Hematopoietic multipotent progenitor cell treated with erythropoietin and hydrocortisone succinate and interleukin-3 and kit ligand, for 15 days (in vitro differentiated cells): ENCODE measurements at regions not wholly inside any gene's neighbourhood (a gene's known extent, or its start where the extent isn't known, plus 50 kb on each side); places are given as distances from the start of the nearest gene placed in this dataset.

Source experiments
- DNase-seq: peaks from one replicate; pipeline ENCODE4 v3.0.0-alpha.2; 2015; ENCODE audit warnings: low spot score

DNA sequence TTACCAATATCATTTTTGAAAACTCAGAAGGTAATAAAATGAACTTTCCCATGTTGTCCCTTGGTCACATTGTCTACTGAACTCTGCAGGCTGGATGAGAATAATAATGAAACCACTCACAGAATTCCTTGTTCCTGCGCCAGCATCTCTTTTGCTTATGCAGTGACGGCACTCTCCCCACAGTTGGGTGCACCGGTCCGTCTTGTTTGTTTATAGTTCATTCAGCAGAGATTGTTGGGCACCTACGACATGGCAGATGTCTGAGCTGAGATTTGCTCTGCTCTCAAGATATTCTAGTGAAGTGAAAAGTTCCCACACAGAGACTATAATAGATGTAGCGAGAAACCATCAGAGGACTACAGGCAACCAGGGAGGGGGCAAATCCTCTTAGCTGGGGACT lies 375.7 kb upstream of the CDH11 start:
- no peak for DNase-seq

DNA sequence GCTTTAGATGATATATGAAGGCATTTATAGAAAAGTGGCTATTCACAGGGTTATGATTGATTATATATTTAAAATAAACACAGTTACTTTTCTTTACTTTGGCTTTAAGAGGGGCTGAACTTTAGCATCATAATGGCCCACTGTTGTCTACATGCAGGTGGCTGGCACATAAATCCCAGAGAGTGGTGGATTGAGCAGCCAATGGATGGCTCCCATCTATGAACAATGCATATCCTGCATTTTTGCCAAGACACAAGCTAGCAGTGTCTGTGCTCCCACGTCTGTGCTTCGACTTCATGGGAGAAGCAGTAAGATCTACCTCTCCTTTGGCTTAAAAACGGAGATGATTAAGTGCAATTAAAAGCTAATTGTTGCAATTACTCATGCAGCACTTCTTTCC lies 373.2 kb upstream of the CDH11 start:
- DNase-seq: no peak

DNA sequence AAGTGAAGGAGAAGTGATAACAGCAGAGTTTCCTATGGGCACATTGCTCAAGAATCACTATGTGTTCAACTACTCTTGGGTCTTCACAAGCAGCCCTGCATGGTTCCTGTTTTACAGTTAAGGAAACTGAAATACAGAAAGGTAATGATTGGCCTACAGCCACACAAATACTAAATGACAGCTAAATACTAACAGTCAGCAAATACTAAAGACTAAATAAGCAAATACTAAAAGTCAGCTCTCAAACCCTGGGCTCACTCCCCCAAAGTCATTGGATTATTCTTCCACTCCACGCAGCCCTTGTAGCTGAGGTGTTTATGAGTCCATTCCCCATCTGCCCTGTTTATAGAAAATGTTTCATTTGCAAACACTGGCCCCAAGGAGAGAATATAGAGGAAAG lies 372.7 kb upstream of the CDH11 start:
- DNase-seq: no peak

DNA sequence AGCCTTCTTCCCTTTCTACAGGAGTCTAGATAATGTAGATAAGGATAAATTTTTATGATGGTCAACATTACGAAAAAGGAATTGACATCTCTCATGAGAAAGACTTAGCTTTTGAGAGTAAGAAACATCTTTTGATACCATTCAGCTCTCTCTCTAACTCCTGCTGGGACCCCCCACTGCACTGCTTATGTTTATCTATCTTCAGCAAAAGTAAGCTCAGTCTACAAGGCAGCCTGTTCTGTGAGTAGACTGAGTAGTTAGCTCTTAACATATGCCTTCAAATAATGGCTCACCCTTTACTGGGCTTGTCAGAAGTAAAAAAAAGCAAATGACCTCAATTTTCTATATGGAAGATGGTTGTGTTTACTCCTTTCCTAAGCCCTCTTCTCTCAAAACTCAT lies 372.2 kb upstream of the CDH11 start:
- no peak for DNase-seq

- no peak for DNase-seq
These were observed 368.4 kb upstream of the CDH11 start for GRCh38 chr16:65490286-65490685.

- DNase-seq: no peak
These were observed 367.7 kb upstream of the CDH11 start for GRCh38 chr16:65489531-65490023.

DNA sequence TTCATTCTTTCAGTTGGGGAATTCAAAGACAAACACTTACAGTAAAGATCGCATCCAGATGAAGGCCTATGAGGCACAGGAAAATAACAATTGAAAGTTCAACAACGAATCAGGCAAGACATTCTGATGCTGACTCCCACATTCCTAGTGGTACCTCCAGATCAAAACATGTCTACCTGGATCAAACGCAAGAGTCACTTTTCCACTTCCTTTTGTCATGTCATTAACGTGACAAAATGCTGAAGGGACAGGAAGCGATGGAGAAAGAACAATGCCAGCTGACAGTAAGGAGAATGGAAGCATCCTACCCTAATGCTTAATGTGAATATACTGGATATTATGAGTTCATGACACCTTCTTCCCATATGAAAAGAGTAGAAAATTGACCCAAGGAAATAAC lies 365.4 kb upstream of the CDH11 start:
- no peak for DNase-seq

DNA sequence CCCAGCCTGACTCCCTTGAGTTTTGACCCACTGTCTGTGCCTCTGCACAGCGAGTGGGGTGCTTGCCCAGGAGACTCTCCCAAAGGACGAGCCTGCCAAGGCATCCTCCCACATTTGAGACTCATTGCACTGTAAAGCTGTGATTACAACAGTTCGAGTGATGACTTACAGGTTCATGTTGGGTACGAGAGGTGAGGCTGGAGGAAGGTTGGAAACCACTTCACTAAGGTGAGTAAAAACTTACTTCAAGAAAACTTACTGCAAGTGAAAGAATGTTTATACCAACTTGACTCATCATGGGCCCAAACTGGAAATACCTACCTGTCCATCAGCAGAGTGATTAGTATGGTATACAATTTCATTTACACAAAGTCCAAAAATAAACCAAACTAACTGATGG lies 360.1 kb upstream of the CDH11 start:
- DNase-seq: no peak

DNA sequence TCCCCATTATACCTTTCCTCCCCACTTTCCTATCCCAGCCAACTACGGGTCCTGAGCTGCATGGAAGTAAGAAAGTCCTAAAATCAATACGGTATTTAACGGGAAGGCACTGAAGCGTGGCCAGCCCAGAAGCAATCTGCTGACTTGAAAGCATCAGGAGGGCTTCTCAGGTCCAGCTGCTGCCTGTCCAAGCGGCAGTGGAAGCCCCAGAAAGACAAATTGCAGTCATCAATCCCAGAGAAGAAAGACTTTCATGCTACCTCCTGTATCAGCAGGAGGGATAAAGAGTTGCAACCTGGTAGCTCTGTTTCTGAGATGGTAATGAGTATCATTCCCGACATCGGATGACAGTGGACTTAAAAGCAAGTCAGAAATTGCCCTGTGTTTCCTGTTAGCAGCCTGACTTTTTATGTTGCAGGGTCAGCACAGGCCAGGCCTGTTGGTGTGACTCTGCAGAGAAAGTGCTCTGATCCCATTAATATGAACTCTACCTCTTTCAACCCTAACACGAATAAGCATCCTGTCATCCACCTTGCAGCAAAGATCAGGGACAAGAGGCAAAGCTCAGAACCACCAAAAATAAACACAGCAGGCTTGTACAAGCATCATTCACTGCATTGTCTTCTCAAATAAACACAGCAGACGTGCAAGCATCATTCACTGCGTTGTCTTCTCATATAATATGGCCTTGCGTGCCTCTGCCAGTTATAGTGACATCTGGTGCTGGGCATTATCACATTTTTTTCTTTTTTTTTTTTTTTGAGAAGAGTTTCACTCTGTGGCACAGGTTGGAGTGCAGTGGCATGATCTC lies 358.6 kb upstream of the CDH11 start:
- DNase-seq: no peak

GRCh38 chr16:65476448-65476955 lies 354.6 kb upstream of the CDH11 start:
- no peak for DNase-seq

GRCh38 chr16:65473699-65474098 lies 351.8 kb upstream of the CDH11 start:
- no peak for DNase-seq

GRCh38 chr16:65469116-65469515 lies 347.3 kb upstream of the CDH11 start:
- no peak for DNase-seq

DNA sequence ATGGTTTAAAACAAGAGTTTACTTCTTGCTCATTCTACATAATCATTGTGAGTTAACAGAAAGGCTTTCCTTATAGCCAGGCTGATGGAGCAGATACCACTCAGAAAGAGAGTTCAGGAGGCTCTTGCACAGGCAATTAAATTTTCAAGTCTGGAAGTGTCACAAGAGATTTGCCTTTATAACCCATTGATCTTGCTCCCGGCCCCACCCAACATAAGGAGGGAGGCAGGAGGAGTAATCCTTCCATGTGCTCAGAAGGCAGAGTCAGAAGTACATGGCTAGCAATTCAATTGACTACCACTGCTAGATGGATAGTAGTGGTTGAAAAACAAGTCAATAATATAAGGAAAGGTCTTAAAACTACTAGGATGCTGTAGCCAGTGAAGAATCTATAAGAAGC lies 346.3 kb upstream of the CDH11 start:
- no peak for DNase-seq

- DNase-seq: no peak
These were observed 341.9 kb upstream of the CDH11 start for GRCh38 chr16:65463652-65464260.

GRCh38 chr16:65457084-65457483 lies 335.2 kb upstream of the CDH11 start:
- DNase-seq: no peak

DNA sequence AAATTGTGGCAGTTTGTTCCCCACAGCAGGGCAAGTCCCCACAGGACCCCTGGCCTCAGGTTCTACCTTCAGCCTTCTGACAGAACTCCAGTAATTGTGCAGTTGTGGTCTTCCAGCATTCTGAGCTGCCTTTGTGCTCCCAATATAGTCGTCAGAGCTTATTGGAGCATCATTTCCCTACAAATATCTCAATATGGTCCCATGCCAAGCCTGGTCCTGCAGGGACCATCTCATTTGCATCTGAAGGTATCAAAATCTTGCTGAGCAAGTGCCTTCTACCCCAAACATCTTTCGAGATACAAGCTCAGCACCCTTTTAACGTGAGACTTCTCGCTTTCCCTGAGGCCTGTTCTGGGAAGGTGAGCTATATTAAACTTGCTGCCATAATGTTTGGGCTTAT lies 333.9 kb upstream of the CDH11 start:
- DNase-seq: no peak

- DNase-seq: no peak
These were observed 331.8 kb upstream of the CDH11 start for GRCh38 chr16:65453646-65454045.

DNA sequence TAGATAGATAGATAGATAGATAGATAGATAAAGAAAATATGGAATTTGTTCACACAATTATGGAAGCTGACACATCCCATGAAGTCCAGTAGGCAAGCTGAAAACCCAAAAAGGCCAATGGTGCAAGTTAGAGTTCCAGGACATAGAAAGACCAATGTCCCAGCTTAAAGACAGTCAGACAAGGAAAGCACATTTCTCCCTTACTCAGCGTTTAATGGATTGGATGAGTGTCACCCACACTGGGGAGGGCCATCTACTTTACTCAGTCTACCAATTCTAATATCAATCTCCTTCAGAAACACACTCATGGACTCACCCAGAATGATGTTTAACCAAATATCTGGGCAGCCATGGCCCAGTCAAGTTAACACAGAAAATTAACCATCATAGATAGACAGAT lies 327.7 kb upstream of the CDH11 start:
- DNase-seq: no peak

DNA sequence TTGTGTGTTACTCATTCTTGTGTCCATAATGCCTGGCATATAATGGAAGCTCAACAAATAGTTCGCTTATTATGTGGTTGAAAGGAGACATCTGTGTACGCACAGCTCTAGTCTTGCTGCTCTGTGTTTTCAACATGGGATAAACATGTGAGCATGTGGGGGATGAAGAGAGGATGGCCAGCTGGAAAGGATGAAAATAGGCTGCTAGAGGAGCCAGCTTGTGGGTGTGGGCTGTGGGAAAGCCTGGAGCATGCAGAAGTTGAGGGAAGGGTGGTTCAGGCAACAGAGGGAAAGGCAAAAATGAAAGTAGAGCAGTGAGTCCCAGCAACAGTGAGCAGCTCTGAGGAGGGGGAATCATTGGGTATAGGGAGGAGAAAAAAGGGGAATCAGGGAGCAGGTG lies 324.6 kb upstream of the CDH11 start:
- DNase-seq: no peak

DNA sequence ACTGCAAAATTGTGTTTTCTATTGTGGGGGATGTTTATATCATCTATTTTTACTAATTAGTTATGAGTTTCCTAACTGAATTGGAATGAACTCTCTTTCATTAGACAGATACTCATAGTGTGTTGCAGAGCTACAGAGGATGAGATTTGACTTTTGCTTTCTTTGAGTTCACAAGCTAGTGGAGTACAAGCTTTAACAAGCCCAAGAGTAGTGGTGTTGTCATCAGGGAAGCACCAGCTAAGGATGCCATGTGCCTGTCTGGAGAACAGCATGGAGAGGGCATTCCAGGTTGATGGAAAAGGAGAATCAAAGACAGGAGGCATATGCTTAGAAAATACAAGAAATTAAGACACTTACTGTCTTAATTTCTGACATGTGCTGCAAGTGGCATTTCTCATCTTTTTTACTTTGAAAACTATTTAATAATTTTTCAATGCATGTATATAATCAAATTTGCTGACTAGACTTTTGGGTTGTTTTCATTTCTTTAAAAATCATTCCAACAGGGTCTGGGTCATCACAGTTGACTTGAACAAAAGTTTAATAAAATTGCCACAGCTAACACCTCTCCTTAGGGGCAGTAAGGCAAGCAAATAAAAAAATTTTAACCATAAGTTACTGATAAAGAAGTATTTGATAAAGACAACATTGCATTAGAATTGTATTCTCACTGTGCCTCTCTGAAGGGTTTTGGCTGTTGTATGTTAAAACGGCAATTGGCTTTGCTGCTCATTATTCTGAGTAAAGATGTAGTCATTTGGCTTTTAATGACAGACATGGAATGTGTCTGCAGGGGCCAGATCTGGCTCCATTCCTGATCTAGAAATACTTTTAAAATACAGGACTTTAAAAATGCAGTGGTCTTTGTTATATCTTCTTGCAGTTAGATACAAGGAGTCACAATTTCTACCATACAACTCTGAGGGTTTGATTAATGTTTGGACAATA lies 323.7 kb upstream of the CDH11 start:
- no peak for DNase-seq

DNA sequence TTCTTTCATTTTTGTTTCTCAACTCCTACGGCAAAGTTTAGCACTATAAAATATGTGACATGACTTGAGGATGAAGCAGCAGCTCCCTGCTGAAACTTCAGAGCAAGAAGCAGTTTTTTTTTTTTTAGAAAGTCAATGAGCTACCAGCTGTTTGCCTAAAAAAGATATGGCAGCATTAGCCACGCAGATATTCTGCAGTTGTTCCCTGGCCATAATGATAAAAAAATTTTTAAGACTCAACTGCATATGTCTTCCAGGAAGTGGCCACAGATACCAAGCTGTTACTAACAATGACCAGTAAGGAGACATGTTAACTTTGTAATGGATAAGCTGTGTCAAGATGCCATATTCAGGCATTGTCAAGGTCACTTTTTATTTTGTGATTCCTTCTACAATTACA lies 319.6 kb upstream of the CDH11 start:
- DNase-seq: no peak

GRCh38 chr16:65429504-65430181 lies 307.8 kb upstream of the CDH11 start:
- DNase-seq: no peak
